Glutamatergic neuron (in vitro differentiated cells): ENCODE measurements at regions not wholly inside any gene's neighbourhood (a gene's known extent, or its start where the extent isn't known, plus 50 kb on each side); places are given as distances from the start of the nearest gene placed in this dataset.

Source experiments
- DNase-seq: peaks from one replicate; pipeline ENCODE4 v3.0.0; 2022
- H3K27ac Mint-ChIP-seq: one replicate; pipeline ENCODE4 v1.8.0; 2020; ENCODE audit warnings: mild to moderate bottlenecking, mixed read lengths, inconsistent platforms; ENCODE audit not compliant: unreplicated experiment
- H3K27me3 Mint-ChIP-seq: one replicate; pipeline ENCODE4 v1.8.0; 2020; ENCODE audit warnings: mild to moderate bottlenecking, moderate library complexity, mixed read lengths, inconsistent platforms; ENCODE audit not compliant: unreplicated experiment
- H3K36me3 Mint-ChIP-seq: one replicate; pipeline ENCODE4 v1.8.0; 2020; ENCODE audit warnings: mild to moderate bottlenecking, mixed read lengths, inconsistent platforms; ENCODE audit not compliant: unreplicated experiment
- H3K4me1 Mint-ChIP-seq: one replicate; pipeline ENCODE4 v1.8.0; 2020; ENCODE audit warnings: mild to moderate bottlenecking, low read depth, mixed read lengths, inconsistent platforms; ENCODE audit not compliant: unreplicated experiment
- H3K4me3 Mint-ChIP-seq: one replicate; pipeline ENCODE4 v1.8.0; 2020; ENCODE audit warnings: mild to moderate bottlenecking, mixed read lengths, inconsistent platforms; ENCODE audit not compliant: unreplicated experiment
- H3K9me3 Mint-ChIP-seq: one replicate; pipeline ENCODE4 v1.8.0; 2020; ENCODE audit warnings: mild to moderate bottlenecking, moderate library complexity, mixed read lengths, inconsistent platforms; ENCODE audit not compliant: unreplicated experiment
- TF ChIP-seq, protein P1 (sequence below): fragments of 200-600 bp; sonication (generic); IDR thresholded peaks from one replicate; pipeline ENCODE4 v1.5.0; 2021; ENCODE audit not compliant: partially characterized antibody, unreplicated experiment

DNA sequence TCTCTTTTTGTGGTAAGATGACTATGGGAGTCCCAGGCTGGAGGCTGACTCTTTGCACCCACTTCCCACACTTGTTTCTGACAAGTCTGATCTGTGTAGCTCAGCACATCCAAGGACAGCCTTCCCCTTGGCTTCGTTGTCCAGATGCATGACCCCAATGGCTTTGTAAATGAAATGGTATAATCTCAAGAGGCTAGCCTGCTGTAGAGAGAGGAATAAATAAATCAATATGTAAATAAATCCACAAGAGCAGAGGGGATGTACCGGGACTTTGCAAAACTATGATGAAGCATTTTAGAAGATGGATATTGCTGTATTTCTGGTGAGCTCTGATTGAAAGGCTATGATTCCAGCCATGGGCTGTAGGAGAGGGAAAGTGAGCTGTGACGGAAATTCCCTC lies 79.9 kb upstream of the NEO1 start:
- Mint-ChIP-seq H3K4me3 (no peak overlapping the region), H3K9me3 (no peaks in the 10 kb centered on the region), H3K36me3 (no peaks in the 10 kb centered on the region), H3K4me1 (peaks cover 28% of the 10 kb centered on the region), H3K27ac (no peak overlapping the region), H3K27me3 (no peaks in the 10 kb centered on the region)
- TF ChIP-seq, protein P1, sequence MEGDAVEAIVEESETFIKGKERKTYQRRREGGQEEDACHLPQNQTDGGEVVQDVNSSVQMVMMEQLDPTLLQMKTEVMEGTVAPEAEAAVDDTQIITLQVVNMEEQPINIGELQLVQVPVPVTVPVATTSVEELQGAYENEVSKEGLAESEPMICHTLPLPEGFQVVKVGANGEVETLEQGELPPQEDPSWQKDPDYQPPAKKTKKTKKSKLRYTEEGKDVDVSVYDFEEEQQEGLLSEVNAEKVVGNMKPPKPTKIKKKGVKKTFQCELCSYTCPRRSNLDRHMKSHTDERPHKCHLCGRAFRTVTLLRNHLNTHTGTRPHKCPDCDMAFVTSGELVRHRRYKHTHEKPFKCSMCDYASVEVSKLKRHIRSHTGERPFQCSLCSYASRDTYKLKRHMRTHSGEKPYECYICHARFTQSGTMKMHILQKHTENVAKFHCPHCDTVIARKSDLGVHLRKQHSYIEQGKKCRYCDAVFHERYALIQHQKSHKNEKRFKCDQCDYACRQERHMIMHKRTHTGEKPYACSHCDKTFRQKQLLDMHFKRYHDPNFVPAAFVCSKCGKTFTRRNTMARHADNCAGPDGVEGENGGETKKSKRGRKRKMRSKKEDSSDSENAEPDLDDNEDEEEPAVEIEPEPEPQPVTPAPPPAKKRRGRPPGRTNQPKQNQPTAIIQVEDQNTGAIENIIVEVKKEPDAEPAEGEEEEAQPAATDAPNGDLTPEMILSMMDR, result no peak
- DNase-seq, result no peak

DNA sequence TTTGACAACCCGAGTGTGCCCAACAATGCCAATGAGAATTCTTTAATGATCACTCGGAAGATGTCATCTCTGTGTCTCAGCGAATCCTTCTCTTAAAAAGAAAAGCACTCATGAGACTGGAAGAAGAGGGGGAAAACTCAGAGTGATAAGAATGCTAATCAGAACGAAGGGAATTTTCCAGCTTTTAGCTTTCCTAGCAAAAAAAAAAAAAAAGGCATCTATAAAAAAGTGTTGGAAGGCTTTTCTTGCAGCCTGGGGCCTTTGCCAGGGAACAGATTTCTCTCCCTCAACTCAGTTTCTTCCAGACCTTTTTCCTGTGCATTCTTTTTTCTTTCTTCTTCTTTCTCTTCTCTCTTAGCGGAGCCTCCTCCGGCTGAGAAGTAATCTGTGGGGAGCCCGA lies 80.5 kb upstream of the NEO1 start:
- H3K4me3 Mint-ChIP-seq, result no peak overlapping the region
- H3K9me3 Mint-ChIP-seq, result no peaks in the 10 kb centered on the region
- TF ChIP-seq, protein P1, result no peak
- DNase-seq, result no peak
- no peaks in the 10 kb centered on the region for H3K36me3 Mint-ChIP-seq
- H3K4me1 Mint-ChIP-seq, result peaks cover 28% of the 10 kb centered on the region
- no peaks in the 10 kb centered on the region for H3K27me3 Mint-ChIP-seq
- peak overlapping the region; percentile 3 for H3K27ac Mint-ChIP-seq

DNA sequence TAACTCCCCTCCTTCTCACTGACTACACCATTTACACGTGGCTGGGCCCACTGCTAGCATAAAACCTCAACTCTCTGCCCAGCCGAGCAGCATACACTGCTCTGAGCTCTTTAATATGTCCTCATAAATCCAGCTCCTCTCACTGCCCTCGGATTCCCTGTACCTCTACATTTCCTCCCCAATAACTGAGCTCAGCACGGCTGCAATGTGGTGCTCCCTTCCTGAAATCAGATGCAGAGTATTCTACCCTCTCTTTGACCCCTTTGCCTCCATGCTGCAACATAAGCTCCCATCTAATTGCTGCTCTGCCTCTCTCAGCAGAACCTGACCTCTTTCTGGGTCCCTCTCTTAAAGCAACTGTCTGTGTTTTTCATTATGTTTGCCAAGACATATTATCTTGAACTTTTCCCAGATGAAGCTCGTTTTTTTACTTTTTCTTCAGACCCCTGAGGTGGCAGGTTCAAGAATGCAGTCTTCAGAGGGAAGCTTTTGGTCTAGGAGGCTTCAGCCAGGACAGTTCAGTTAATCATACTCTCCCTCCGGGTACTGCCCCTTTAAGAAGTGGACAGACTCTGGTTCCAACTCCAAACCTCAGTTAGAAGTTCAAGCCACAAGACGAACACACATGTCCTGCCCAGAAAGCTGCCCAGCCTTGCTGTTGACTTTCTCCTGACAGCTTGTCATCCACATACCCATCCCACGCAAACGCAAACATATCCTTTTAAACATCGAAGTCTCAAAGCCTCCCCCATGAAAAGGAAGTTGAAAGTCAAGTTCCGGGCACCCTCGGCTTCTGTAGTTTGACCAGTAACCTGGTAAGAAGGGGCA lies 81.1 kb upstream of the NEO1 start:
- H3K4me1 Mint-ChIP-seq, result peaks cover 28% of the 10 kb centered on the region
- no peak overlapping the region for H3K4me3 Mint-ChIP-seq
- TF ChIP-seq, protein P1, result no peak
- no peaks in the 10 kb centered on the region for H3K27me3 Mint-ChIP-seq
- no peaks in the 10 kb centered on the region for H3K9me3 Mint-ChIP-seq
- DNase-seq, result no peak
- H3K36me3 Mint-ChIP-seq, result no peaks in the 10 kb centered on the region
- peak overlapping the region; percentile 3 for H3K27ac Mint-ChIP-seq

DNA sequence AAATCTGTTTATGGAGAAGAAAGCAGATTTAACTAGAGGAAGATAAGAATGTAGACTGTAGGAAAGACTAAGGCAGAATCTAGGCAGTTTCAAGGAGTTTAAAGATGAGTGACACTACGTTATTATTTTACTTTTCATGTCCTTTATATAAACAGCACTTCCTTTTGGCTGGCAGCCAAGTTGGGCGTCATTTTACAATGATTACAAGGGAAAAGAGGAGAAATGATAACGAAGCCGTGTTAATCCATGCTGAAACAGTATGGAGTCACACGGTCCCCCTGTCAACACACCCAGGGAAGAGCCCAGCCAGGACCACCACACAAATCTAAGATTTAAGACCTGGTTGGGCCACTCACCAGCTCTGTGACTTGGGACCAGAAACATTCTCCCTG lies 83.7 kb upstream of the NEO1 start:
- H3K36me3 Mint-ChIP-seq, result peaks cover 7% of the 10 kb centered on the region
- TF ChIP-seq, protein P1, result no peak
- DNase-seq, result no peak
- H3K4me1 Mint-ChIP-seq, result peaks cover 28% of the 10 kb centered on the region
- H3K27me3 Mint-ChIP-seq, result no peaks in the 10 kb centered on the region
- no peak overlapping the region for H3K27ac Mint-ChIP-seq
- H3K4me3 Mint-ChIP-seq, result no peak overlapping the region
- no peaks in the 10 kb centered on the region for H3K9me3 Mint-ChIP-seq

DNA sequence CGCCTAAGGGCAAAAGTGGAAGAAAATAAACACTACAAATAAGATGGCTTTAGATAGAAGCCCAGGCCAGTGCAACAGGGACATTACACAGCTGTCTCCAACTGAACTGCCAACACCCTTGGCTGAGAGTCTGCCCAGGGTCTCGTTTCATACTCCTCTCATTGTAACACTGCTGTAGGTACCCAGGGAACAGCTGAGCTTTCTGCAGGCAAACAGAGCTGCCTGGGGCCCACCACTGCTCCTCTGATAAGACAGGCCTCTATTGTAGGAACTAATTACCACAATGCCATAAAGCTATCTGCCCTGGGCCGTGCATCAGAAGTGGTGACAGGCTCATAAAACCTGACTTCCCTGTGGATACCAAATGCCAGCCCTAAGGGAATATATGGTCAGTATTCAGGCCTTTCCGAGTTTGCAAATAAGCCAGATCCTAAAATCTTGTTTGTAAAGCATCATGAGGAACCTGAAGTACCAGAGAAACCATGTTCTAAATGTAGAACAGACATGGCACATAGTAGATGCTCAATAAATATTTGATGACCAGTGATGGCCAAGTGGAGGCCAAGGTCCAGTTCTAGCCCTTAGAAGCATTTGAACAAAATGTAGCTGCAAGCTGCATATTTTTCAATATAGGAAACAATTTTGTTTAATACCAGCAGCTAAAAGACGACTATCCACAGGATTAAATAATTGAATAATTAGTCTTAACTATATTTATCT lies 84.3 kb upstream of the NEO1 start:
- Mint-ChIP-seq H3K4me3 (no peak overlapping the region), H3K36me3 (peaks cover 8% of the 10 kb centered on the region), H3K27ac (peak overlapping the region; percentile 50), H3K9me3 (no peaks in the 10 kb centered on the region), H3K4me1 (peaks cover 28% of the 10 kb centered on the region), H3K27me3 (no peaks in the 10 kb centered on the region)
- TF ChIP-seq, protein P1, result no peak
- no peak for DNase-seq
